Fibroblast of pulmonary artery (primary cell): ENCODE measurements at regions not wholly inside any gene's neighbourhood (a gene's known extent, or its start where the extent isn't known, plus 50 kb on each side); places are given as distances from the start of the nearest gene placed in this dataset.

Source experiments
- DNase-seq: peaks from one replicate; pipeline ENCODE4 v3.0.0-alpha.2; 2010; ENCODE audit warnings: low read depth
- H3K4me3 ChIP-seq: replicated peaks from 2 replicates; pipeline ENCODE4 v1.5.1; 2011; ENCODE audit warnings: low read depth, mild to moderate bottlenecking, control low read depth, low read length, moderate library complexity
- CTCF ChIP-seq: IDR thresholded peaks from 2 replicates; pipeline ENCODE4 v1.5.1; 2011; ENCODE audit warnings: mild to moderate bottlenecking, control low read depth, low read length, inconsistent platforms; ENCODE audit errors: missing control alignments

GRCh38 chr10:52855546-52856325, 83.2 kb upstream of the MBL2 start:
- no peak overlapping the region for H3K4me3 ChIP-seq
- no peak for DNase-seq
- no peak for TF ChIP-seq CTCF

- H3K4me3 ChIP-seq: no peak overlapping the region
- DNase-seq: no peak
- no peak for TF ChIP-seq CTCF
These were observed 81.1 kb upstream of the MBL2 start for GRCh38 chr10:52853704-52854103.

- no peak for TF ChIP-seq CTCF
- DNase-seq: no peak
- no peak overlapping the region for H3K4me3 ChIP-seq
These were observed 64.2 kb upstream of the MBL2 start for GRCh38 chr10:52836816-52837215.
